ENCODE measurements at regions not wholly inside any gene's neighbourhood (a gene's known extent, or its start where the extent isn't known, plus 50 kb on each side); places are given as distances from the start of the nearest gene placed in this dataset.

DNA sequence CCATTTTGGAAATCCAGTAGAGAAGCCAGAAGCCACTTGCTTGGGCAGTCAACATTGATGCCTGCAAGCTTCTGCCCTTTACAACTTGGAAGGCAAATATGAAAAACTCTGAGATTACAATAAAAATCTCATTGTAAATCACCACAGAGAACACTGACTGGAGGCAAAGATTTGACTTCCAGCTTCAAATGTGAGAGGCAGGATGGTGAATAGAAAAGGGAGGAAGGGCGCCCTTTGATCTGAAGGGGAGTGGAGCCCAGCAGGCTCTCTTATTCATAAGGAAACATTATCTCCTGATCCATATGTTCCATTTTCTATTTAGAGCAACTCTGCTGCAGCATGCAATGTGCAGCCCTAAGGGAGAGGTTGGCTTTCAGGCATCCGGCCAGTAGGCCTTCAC is 348.3 kb downstream of the AJAP1 start:
- TF ChIP-seq, protein P1, sequence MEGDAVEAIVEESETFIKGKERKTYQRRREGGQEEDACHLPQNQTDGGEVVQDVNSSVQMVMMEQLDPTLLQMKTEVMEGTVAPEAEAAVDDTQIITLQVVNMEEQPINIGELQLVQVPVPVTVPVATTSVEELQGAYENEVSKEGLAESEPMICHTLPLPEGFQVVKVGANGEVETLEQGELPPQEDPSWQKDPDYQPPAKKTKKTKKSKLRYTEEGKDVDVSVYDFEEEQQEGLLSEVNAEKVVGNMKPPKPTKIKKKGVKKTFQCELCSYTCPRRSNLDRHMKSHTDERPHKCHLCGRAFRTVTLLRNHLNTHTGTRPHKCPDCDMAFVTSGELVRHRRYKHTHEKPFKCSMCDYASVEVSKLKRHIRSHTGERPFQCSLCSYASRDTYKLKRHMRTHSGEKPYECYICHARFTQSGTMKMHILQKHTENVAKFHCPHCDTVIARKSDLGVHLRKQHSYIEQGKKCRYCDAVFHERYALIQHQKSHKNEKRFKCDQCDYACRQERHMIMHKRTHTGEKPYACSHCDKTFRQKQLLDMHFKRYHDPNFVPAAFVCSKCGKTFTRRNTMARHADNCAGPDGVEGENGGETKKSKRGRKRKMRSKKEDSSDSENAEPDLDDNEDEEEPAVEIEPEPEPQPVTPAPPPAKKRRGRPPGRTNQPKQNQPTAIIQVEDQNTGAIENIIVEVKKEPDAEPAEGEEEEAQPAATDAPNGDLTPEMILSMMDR (IDR thresholded peaks at IDR 0.05) = no peak
- no peak for TF ChIP-seq POLR2A (IDR thresholded peaks at IDR 0.05)
